ENCODE measurements at regions not wholly inside any gene's neighbourhood (a gene's known extent, or its start where the extent isn't known, plus 50 kb on each side); places are given as distances from the start of the nearest gene placed in this dataset.

GRCh38 chr6:44652547-44652946, 265.0 kb downstream of the CDC5L start:
- Histone ChIP-seq H3K27me3 (replicated peaks; ENCODE audit: insufficient read depth) (no peaks in the 10 kb centered on the region), H3K4me1 (ENCODE audit: control insufficient read depth in 1 of 2, low read depth in 2 of 2) (peaks cover 0 to 26% of the 10 kb centered on the region in 2 donors), H3K4me3 (no peak overlapping the region), H3K27ac (no peak overlapping the region), H3K36me3 (no peaks in the 10 kb centered on the region), H3K9me3 (no peaks in the 10 kb centered on the region)
- TF ChIP-seq CTCF (IDR thresholded peaks at IDR 0.05): no peak
- DNase-seq (ENCODE audit: low spot score) (no peak), ATAC-seq (ENCODE audit: insufficient number of reproducible peaks, low FRiP score, low read depth) (no peak)

- no peak for TF ChIP-seq CTCF (IDR thresholded peaks at IDR 0.05)
- Histone ChIP-seq H3K27me3 (replicated peaks; ENCODE audit: insufficient read depth) (no peaks in the 10 kb centered on the region), H3K9me3 (no peaks in the 10 kb centered on the region), H3K4me3 (no peak overlapping the region), H3K36me3 (no peaks in the 10 kb centered on the region), H3K27ac (no peak overlapping the region), H3K4me1 (ENCODE audit: control insufficient read depth in 1 of 2, low read depth in 2 of 2) (peaks cover 0 to 26% of the 10 kb centered on the region in 2 donors)
- ATAC-seq (ENCODE audit: insufficient number of reproducible peaks, low FRiP score, low read depth): no peak
- no peak for DNase-seq (ENCODE audit: low spot score)
Measured at GRCh38 chr6:44653091-44653490, 265.6 kb downstream of the CDC5L start.

GRCh38 chr6:44653761-44654218, 266.3 kb downstream of the CDC5L start:
- no peak for ATAC-seq (ENCODE audit: insufficient number of reproducible peaks, low FRiP score, low read depth)
- Histone ChIP-seq H3K36me3 (no peaks in the 10 kb centered on the region), H3K27ac (no peak overlapping the region), H3K4me1 (ENCODE audit: control insufficient read depth in 1 of 2, low read depth in 2 of 2) (peaks cover 0 to 26% of the 10 kb centered on the region in 2 donors), H3K4me3 (no peak overlapping the region), H3K27me3 (replicated peaks; ENCODE audit: insufficient read depth) (no peaks in the 10 kb centered on the region), H3K9me3 (no peaks in the 10 kb centered on the region)
- no peak for TF ChIP-seq CTCF (IDR thresholded peaks at IDR 0.05)
- DNase-seq (ENCODE audit: low spot score): no peak

- ATAC-seq (ENCODE audit: insufficient number of reproducible peaks, low FRiP score, low read depth) (no peak), DNase-seq (ENCODE audit: low spot score) (peak; percentile 40)
- Histone ChIP-seq H3K36me3 (no peaks in the 10 kb centered on the region), H3K4me1 (ENCODE audit: control insufficient read depth in 1 of 2, low read depth in 2 of 2) (peaks cover 0 to 16% of the 10 kb centered on the region in 2 donors), H3K27me3 (replicated peaks; ENCODE audit: insufficient read depth) (no peaks in the 10 kb centered on the region), H3K9me3 (no peaks in the 10 kb centered on the region), H3K4me3 (no peak overlapping the region), H3K27ac (no peak overlapping the region)
- peak; percentile 86 for TF ChIP-seq CTCF (IDR thresholded peaks at IDR 0.05)
Measured at GRCh38 chr6:44655412-44656342, 268.2 kb downstream of the CDC5L start.

- H3K27me3 ChIP-seq (replicated peaks; ENCODE audit: insufficient read depth): no peaks in the 10 kb centered on the region
- TF ChIP-seq CTCF (IDR thresholded peaks at IDR 0.05): no peak
- DNase-seq (ENCODE audit: low spot score) (no peak), ATAC-seq (ENCODE audit: insufficient number of reproducible peaks, low FRiP score, low read depth) (no peak)
- H3K9me3 ChIP-seq: no peaks in the 10 kb centered on the region
- no peak overlapping the region for H3K27ac ChIP-seq
- peaks cover 0 to 16% of the 10 kb centered on the region in 2 donors for H3K4me1 ChIP-seq (ENCODE audit: control insufficient read depth in 1 of 2, low read depth in 2 of 2)
- no peaks in the 10 kb centered on the region for H3K36me3 ChIP-seq
- no peak overlapping the region for H3K4me3 ChIP-seq
Measured at GRCh38 chr6:44656691-44657090, 269.2 kb downstream of the CDC5L start.

Measured in thoracic aorta (tissue), 2 donors.